Activated naive CD8-positive, alpha-beta T cell treated with anti-CD3 and anti-CD28 coated beads, Interleukin-2, amount 50 U/mL, for 16 hours (primary cell): ENCODE measurements at regions not wholly inside any gene's neighbourhood (a gene's known extent, or its start where the extent isn't known, plus 50 kb on each side); places are given as distances from the start of the nearest gene placed in this dataset.
"Not testable (repeated sequence)": the region's sequence is repeated elsewhere in the genome, so short reads cannot be mapped to it uniquely, and the experiment has no call there.

ENCODE experiments used
- DNase-seq: peaks from one replicate; pipeline ENCODE4 v3.0.0-alpha.2; 2020; ENCODE audit warnings: low read depth, low spot score

DNA sequence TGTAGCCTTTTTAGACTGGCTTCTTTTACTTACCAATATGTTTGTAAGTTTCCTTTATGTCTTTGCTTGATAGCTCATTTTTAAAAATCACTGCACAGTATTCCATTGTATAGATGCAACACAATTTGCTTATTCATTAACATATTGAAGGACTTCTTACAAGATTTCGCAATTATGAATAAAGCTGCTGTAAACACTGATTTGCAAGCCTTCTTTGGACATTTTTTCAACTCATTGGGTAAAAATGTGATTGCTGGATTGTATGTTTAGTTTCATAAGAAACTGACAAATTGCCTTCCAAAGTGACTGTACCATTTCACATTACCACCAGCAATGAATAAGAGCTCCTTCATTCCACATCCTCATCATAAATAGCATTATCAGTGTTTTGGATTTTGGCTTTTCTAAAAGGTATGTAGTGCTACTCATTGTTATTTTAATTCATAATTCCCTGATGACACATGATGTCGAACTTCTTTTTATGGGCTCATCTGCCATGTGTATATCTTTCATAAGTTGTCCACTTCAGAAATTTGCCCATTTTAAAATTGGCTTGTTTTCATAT, 80.7 kb downstream of the TFAP2B start:
- no peak for DNase-seq

DNA sequence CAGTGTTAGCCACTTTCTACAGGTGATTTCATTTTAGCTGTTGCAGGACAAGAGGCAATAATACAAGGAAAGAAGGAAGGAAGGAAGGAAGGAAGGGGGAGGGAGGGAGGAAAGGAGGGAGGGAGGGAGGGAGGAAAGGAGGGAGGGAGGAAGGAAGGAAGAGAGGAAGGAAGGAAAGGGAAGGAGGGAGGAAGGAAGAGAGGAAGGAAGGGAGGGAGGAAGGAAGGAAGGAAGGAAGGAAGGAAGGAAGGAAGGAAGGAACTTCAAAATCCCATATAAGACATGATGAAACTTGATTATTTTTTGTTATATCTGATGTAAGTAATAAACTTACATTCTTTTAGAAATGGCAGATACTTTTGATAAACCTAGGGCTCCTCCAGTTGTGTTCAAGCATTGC, 83.6 kb downstream of the TFAP2B start:
- no peak for DNase-seq

DNA sequence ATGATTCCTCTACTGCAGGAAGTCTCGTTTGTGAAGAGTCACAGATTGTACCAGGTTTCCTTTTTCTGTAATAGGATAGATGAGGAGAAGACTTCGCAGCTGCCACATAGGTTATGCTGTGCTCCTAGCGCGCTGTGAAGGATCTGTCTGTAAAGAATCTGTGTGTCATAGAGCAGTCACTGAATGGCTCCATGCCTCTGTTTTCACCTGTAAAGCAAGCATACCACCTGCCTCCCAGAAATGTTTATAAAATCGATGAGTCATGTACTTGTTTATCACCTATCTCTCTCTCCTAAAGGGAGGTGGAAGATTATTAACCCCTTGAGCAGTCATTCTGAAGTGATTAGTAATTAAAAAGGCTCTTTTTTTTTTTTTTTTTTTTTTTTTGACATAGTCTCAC, 86.6 kb downstream of the TFAP2B start:
- DNase-seq = no peak

DNA sequence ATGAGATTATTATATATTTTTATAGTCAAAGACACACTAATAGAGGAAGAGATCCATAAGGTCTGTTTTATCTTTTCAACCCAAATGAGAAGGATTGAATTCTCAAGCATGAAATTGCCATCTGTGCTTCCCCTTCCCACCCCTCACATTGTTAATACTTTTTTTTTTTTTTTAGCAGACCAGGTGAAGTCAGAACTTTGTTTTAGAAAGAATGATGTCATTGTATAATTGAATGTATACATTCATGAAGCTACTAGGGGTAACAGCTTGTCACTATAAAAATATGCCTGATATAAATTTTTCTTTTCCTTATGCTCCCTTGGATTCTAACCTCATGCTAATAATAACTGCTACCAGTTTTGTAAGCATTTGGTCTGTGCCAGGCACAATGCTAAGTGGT, 88.9 kb downstream of the TFAP2B start:
- DNase-seq = no peak

DNA sequence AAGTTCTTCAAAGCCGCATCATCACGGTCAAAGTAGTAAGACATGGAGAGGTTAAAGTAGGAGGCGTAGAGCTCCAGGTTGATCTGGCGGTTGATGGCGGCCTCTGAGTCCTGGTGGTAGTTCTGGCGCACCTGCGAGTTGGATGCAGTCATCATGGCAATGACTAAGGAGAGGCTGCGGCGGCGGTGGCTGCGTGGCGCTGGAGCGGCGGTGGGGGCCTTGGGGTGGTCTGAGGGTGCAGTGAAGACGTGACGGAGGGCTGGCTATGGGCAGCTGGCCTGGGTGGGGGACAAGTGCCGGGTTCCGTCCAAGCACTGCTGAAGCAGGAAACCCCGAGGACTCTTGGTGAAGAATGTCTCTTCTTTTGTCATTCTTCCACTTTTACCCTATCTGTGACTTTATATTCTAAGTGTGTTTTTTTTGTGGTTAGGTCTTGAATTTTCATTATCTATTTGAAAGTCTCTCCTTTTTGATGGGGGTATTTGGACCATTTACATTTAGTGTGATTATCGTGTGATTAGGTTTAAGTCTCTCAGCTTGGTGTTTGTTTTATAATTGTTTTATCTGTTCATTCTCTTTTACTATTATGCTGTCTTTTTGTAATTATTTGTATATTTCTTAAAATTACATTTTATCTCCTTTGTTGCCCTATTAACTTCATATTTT, 94.6 kb downstream of the TFAP2B start:
- peak; percentile 1 for DNase-seq

DNA sequence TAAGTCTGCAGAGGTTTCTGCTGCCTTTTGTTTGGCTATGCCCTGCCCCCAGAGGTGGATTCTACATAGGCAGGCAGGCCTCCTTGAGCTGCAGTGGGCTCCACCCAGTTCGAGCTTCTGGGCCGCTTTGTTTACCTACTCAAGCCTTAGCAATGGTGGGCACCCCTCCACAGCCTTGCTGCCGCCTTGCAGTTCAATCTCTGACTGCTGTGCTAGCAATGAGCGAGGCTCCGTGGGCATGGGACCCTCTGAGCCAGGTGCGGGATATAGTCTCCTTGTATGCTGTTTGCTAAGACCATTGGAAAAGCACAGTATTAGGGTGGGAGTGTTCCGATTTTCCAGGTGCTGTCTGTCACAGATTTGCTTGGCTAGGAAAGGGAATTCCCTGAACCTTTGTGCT, 102.7 kb downstream of the TFAP2B start:
- DNase-seq = not testable (repeated sequence)

DNA sequence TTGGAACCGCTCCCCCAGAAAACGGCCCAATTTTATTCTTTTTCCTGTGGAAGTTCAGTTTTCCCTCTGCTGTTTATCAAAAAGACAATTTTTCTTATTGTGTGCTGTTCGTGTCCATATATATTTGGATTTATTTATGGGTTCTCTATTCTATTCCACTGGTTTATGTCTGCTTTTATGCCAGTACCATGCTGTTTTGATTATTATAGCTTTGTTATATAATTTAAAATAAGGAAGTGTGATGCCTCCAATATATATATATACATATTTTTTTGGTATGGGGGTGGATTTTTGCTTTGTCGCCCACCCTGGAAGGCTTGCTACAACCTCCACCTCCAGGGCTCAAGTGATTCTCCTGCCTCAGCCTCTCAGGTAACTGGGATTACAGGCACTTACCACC, 103.3 kb downstream of the TFAP2B start:
- no peak for DNase-seq

DNA sequence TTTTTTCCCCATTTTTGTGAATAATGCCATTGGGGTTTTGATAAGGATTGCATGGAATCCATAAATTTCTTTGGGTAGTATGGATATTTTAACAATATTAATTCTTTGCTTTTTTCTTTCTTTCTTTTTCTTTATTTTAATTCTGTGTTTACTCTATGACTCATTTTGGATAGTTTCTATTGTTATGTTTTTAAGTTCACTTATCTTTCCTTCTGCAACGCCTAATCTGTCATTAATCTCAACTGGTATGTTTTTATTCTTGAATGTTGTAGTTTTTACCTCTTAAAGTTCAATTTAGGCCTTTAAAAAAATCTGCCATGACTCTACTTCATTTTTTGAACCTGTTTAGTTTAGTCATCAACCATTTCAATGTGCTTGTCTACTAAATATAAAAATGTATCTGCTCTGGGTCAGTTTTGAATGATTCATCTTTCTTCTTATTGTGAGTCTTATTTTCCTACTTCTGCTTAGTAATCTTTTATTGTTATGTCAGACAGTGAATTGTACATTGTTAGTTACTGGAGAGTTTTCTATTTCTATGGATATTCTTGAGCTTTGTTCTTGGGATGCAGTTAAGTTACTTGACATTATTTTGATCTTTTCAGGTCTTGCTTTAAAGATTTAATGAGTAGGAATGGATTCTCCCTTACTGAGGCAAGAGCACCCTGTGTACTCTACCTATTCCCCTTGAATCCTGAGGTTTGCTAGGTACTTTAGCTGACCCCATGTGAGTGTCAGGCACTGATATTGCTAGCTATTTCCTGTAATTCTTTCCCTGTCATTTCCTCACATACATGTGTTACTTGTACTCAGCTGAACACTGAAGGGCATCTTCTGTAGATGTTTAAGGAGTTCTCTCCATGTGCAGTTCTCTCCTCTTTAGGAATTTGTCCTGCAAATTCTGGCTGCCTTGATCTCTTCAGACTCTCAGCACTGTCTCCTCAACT, 104.2 kb downstream of the TFAP2B start:
- DNase-seq = no peak

DNA sequence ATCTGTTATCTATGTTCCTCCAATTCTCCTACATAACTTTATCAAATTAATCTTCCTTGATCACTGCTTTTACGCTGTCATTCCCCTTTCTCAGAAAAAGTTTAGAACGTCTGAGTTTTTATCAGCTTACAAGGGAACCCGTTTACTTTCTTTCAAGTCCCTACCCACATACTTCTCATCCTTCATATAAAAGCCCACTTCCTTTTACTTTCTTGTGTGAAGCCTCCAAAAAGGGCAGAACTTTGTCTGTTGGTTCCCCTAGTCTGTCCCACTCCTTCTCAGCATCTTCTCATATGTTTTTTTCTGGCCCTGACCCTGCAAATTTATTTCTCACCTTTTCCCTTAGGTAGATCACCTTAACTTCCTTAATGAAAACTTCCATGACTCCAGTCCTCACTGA, 106.1 kb downstream of the TFAP2B start:
- no peak for DNase-seq

DNA sequence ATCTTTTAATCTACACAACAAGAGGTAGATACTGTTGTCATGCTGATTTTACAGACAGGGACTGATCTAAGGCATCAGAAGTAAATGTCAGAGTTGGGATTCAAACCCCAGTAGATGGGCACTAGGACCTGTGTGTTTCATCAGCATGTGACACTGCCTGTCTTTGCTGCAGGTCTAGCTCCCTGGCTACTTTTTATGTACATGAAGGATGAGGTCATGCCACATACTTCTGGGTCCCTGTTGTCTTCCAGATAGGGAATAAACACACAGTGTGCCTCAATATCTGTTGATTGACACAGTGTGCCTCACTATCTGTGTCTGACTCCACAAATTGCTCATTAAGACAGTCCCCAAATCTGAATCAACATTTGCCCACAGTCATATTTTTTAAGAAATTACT, 106.9 kb downstream of the TFAP2B start:
- no peak for DNase-seq

DNA sequence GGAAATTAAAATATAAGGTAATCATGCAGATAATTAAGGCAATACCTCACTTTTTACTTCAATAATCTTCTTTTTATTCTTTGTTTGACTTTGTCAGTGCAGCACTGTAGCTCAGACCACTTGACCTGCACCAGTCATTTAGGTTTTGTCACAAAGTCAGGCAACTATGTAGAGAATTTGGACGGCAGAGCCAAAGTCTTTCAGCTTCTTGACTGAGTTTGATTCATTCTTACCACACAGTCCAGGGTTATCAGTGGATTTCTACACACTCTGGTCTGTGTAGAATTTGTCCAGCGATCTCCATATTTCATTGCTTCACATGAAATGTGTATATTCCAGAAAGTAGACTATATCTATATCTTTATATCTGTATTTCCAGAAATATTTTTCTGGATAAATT, 107.3 kb downstream of the TFAP2B start:
- DNase-seq = no peak

DNA sequence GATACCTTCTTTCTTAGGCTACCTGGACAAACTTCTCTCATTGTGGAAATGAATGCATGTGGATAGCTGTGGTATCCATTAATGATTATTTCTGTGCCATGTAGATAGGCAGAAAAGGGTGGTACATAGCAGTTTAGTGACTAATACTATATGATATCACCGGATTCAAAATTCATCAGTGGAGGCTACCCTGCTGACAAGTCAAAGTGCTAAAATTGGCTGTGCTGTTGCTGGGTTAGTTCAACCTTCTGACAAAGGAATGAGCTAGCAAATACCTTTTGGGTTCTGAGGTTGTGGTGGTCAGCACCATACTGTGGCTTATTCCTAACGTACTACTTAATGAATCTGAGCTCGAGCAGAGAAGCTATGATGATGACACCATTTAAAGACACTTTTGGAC, 109.1 kb downstream of the TFAP2B start:
- DNase-seq = no peak

DNA sequence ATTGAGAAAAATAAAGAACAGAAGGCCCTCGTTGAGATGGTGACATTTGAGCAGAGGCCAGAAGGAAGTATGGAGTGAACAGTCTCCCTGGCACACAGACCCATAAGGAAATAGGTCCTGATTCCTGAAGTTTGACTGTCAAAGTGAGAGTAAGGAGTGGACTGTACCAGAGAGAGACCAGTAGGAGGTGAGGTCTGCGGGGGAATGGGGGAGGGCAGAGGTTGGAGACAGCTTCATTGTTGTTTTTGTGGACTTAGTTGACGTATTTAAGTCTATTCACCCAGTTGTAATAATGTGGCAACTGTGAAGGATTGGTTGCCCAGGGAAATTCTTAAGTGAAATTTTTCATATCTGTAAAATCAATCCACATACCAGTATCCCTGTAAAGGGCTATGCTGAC, 110.7 kb downstream of the TFAP2B start:
- no peak for DNase-seq

DNA sequence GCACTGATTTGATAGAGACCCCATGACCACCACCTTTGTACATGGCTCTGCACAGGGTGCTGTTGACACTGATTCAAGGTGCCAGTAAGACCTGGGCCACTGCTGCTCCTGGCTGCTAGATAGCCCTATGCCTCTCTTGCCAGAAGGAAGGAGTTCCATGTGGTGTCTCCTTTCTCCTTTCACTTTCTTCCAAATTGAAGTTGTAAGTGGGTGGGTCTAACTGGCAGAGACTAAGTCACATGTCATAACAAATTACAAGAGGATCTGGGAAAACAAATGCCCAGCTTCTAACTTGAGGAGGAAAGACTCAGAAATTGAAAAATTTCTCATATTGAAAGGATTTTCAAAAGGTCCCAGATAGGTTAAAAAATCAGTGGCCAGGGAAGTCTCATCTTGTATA, 116.8 kb downstream of the TFAP2B start:
- no peak for DNase-seq

DNA sequence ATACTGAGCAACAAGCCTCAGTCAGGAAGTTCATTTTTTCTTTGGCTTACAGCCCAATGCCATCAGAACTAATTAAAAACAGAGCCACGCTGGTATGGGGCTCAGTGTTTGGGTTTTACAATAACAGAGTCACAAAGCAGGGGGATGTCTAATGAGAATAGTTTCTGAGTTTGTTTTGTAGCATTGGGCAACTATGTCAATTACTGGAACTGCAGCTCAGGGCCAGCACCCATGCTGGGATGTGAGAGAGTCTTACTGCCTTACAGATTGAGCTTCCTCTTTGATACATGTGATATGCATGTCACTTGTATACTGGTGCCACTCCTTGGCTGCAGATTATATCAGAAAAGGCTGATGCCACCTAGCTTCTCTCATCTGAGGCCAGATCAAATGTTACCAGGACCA, 117.6 kb downstream of the TFAP2B start:
- no peak for DNase-seq

DNA sequence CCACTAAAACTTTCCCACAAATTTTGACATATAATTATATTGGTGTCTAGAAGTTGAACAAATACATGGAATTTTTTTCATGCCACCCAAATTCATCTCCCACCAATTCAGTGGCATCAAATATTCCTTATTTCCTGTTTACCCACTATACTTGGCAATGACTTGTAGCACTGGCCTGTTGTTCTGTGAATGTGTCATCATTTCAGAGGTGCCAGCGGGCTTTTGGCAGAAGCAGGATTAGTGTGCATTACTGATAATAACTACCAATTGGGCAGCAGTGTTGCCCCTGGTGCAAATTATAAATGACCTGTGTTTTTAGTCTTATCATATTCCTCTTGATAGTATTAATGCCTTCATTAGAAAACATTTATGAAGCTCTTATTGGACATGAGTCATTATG, 121.3 kb downstream of the TFAP2B start:
- DNase-seq = no peak

DNA sequence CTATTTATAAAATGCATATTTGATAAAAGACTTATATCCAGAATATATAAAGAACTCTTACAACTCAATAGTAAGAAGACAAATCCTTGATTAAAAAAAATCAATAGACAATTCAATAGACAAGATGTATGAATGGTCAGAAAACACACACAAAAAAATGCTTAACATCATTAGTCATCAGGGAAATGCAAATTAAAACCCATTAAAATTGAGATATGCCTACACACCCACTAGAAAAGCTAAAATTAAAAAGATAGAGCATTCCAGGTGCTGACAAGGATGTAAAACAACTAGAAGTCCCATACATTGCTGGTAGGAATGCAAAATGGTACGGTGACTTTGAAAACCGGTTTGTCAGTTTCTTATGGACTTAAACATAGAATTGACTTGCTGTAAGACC, 127.1 kb downstream of the TFAP2B start:
- DNase-seq = no peak

DNA sequence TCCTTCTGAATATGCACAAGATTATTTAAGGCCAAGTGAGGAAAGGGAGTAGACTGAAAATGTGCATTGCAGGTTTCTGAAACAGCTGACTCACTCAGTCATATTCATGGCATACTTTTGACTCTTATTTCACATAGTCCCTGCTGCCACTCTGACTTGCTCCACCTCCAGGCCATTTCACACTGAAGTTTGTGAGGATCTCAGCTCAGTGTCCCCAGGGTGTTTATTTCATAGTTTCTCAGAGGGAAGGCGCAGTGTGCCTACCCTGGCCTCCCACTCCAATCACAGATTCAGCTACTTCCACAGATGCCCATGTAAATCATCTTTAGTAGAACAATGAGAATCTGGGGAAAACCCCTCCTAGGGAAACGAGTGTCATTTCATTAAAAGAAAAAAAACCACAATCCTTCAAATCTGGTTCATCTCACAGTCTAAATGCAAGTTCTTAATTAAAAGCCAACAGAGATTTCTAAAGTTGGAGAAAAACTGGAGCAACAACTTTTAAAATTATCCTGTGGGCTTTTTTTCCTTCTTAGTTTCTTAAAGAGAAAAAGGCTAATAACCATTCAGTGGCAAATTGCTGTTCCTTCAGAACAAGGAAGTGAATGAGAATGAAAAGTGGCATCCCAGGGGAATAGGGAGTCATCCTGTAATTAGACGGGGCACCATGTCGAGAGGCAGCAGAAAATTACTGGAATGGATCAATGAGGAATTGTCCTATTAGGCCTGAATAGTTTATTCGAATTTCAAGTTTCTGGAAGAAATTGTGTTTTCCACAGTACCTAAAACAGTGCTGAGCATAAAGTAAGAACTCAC, 133.6 kb downstream of the TFAP2B start:
- no peak for DNase-seq

DNA sequence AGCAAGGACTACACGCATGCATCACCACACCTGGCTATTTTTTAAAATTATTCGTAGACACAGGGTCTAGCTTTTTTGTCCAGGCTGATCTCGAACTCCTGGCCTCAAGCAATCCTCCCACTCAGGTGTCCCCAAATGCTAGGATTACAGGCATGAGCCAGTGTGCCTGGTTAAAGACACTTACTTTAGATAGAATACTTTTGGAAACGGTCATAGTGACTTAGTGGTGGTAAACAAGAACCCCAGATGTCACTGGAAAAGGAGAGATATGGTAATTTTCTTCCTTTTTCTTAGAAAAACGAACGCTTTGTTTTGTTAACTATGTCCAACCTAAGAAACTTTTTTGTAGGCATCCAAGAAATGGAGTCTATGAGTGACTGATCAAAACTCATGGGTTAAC, 137.3 kb downstream of the TFAP2B start:
- DNase-seq = no peak

DNA sequence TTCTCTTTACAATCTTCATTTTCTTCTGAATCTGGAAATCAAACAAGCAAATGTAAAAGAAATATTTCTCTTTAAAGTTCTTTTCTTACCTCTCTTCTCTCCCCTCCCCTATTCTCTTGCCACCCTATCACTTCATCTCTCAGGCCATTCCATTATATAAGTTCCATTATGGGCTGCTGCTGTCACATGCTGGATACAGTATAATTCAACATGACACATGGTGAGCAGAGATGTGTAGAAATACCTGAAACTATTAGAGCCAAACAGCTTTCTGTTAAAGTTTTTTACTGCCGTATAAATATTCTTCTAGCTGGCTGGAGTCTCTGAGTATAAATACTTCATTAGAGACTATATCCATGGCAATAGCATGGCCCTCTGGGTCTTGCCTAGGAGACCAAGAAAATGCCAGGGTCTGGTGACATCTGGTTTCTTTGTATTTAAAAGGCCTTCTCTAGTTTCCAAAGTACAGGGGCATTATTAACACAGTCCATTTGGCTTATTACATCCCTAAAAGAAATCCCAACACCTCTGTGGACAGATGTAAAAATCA, 139.6 kb downstream of the TFAP2B start:
- no peak for DNase-seq

DNA sequence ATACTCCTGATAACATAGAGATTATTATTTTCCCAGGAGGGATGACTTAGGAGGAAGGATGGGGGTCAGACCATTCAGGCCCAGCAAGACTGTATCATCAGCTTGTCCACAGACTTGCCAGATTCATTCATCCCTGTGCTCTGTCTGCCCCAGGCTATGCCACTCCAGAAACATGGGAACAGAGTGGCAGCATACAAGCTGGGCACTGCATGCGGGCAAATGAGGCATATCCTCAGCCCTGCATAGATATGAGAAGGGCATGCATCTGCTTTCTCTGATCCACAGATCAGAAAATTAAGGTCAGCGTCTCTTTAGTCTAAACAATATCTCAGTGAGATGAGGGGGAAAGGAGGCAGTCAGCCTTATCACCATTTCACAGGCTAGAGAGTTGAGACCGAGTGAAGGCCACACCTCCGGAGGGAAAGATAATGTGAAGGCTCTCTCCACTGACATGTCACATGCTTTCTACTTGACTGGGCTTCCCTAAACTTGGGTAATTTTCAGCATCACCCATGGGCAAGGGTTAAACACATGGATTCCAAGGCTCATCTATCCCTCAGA, 140.5 kb downstream of the TFAP2B start:
- DNase-seq = no peak
